Keratinocyte (primary cell): ENCODE measurements at regions not wholly inside any gene's neighbourhood (a gene's known extent, or its start where the extent isn't known, plus 50 kb on each side); places are given as distances from the start of the nearest gene placed in this dataset.
A peak's percentile ranks its signal among the peaks of the same experiment; 100 is the strongest.

ENCODE experiments used
- DNase-seq: peaks from one replicate; pipeline ENCODE4 v3.0.0-alpha.2; 2011; ENCODE audit warnings: low read depth, missing footprints, low spot score
- FAIRE-seq: peaks from 2 replicates; lab custom pipeline; 2011; peaks lifted over from hg19 to GRCh38; lab: Jason Lieb, UNC
- H2AFZ ChIP-seq: 2 replicates; pipeline ENCODE4 v1.6.0; 2012; ENCODE audit warnings: low read length, control low read depth, inconsistent platforms; ENCODE audit not compliant: control insufficient read depth
- H3K27ac ChIP-seq: 2 replicates; pipeline ENCODE4 v1.5.1; 2011; ENCODE audit warnings: low read length; ENCODE audit not compliant: control insufficient read depth, insufficient read depth
- H3K27me3 ChIP-seq: 3 replicates; pipeline ENCODE4 v1.6.0; 2011; ENCODE audit warnings: low read length; ENCODE audit not compliant: control insufficient read depth, insufficient read depth; ENCODE audit errors: extremely low read depth
- H3K36me3 ChIP-seq, 2 experiments: 2 replicates in 1 of 2; 3 replicates in 1 of 2; pipeline ENCODE4 v1.5.1; 2011; ENCODE audit warnings: low read length in 2 of 2, mild to moderate bottlenecking in 1 of 2; ENCODE audit not compliant: control insufficient read depth in 2 of 2, insufficient read depth in 2 of 2; ENCODE audit errors: extremely low read depth in 1 of 2
- H3K4me1 ChIP-seq: 3 replicates; pipeline ENCODE4 v1.5.1; 2011; ENCODE audit warnings: low read length; ENCODE audit not compliant: control insufficient read depth, insufficient read depth; ENCODE audit errors: extremely low read depth
- H3K4me2 ChIP-seq: 3 replicates; pipeline ENCODE4 v1.6.0; 2011; ENCODE audit warnings: low read depth, low read length; ENCODE audit not compliant: control insufficient read depth, insufficient read depth; ENCODE audit errors: extremely low read depth
- H3K4me3 ChIP-seq, 3 experiments: fragments of 200-600 bp in 1 of 3; sonication (generic) in 1 of 3; 2 replicates in 2 of 3; 3 replicates in 1 of 3; pipeline ENCODE4 v1.5.1; 2011 to 2016; ENCODE audit warnings: low read length in 3 of 3, mild to moderate bottlenecking in 3 of 3, control low read depth in 2 of 3, inconsistent platforms in 1 of 3, low read depth in 1 of 3, mixed read lengths in 1 of 3, mixed run types in 1 of 3, moderate library complexity in 1 of 3; ENCODE audit not compliant: control insufficient read depth in 2 of 3, insufficient read depth in 2 of 3; ENCODE audit errors: extremely low read depth in 1 of 3
- H3K79me2 ChIP-seq: 2 replicates; pipeline ENCODE4 v1.6.0; 2012; ENCODE audit warnings: low read length; ENCODE audit not compliant: control insufficient read depth, insufficient read depth
- H3K9ac ChIP-seq: 3 replicates; pipeline ENCODE4 v1.6.0; 2011; ENCODE audit warnings: low read length; ENCODE audit not compliant: control insufficient read depth, insufficient read depth; ENCODE audit errors: extremely low read depth
- H3K9me1 ChIP-seq: 3 replicates; pipeline ENCODE4 v1.6.0; 2011; ENCODE audit warnings: low read length; ENCODE audit not compliant: control insufficient read depth, insufficient read depth; ENCODE audit errors: extremely low read depth
- H3K9me3 ChIP-seq: 2 replicates; pipeline ENCODE4 v1.5.1; 2012; ENCODE audit warnings: low read depth, low read length; ENCODE audit not compliant: control insufficient read depth
- H4K20me1 ChIP-seq: 3 replicates; pipeline ENCODE4 v1.6.0; 2011; ENCODE audit warnings: low read length; ENCODE audit not compliant: control insufficient read depth, insufficient read depth; ENCODE audit errors: extremely low read depth
- CTCF ChIP-seq, 3 experiments: IDR thresholded peaks in 1 of 3; conservative IDR thresholded peaks in 1 of 3; optimal IDR thresholded peaks in 1 of 3; 2 replicates in 2 of 3; 3 replicates in 1 of 3; pipeline versions ENCODE3 to v1.5.1; 2011; ENCODE audit warnings: low read length in 3 of 3, mild to moderate bottlenecking in 3 of 3, moderate library complexity in 2 of 3, control low read depth in 1 of 3, inconsistent platforms in 1 of 3; ENCODE audit not compliant: insufficient read depth in 2 of 3; ENCODE audit errors: extremely low read depth in 1 of 3
- EZH2 ChIP-seq: IDR thresholded peaks from one replicate; pipeline ENCODE4 v1.6.1; 2012; ENCODE audit warnings: inconsistent platforms, mild to moderate bottlenecking, low read length, moderate library complexity
- dilution Hi-C: fragments of 300-500 bp; cut with MboI; formaldehyde crosslinking; loops from one replicate; pipeline ENCODE4 v1.7.0; 2020; ENCODE audit warnings: low sequenced_read_pairs; ENCODE audit not compliant: extremely low pct_ligation_motif_present

GRCh38 chr13:33542309-33543088 is 256.9 kb upstream of the STARD13 start:
- Histone ChIP-seq H2AFZ (peak overlapping the region; percentile 97), H3K9me3 (no peaks in the 10 kb centered on the region), H3K36me3 (no peaks in the 10 kb centered on the region), H3K4me1 (peaks cover 20% of the 10 kb centered on the region), H3K4me3 (peak overlapping the region; percentile 41 to 93 (median 88)), H3K9me1 (no peaks in the 10 kb centered on the region), H3K27me3 (no peaks in the 10 kb centered on the region), H3K27ac (peak overlapping the region; percentile 99), H4K20me1 (no peaks in the 10 kb centered on the region), H3K79me2 (no peaks in the 10 kb centered on the region), H3K9ac (peak overlapping the region; percentile 95), H3K4me2 (peak overlapping the region; percentile 98)
- TF ChIP-seq CTCF (optimal IDR thresholded peaks at IDR 0.05 in 1 of 3, IDR thresholded peaks at IDR 0.05 in 1 of 3, conservative IDR thresholded peaks at IDR 0.05 in 1 of 3; ENCODE audit: extremely low read depth in 1 of 3, insufficient read depth in 2 of 3, low read length in 3 of 3) (peak; percentile 70 to 93 (median 85)), EZH2 (no peak)
- DNase-seq (peak; percentile 71), FAIRE-seq (peak; percentile 85)
- dilution Hi-C loops: no loop called here

- peak; percentile 26 for FAIRE-seq
- Histone ChIP-seq H4K20me1 (no peaks in the 10 kb centered on the region), H3K4me2 (peak overlapping the region; percentile 98)
Observed at GRCh38 chr13:33543089-33543459, 257.5 kb upstream of the STARD13 start.

More at GRCh38 chr13:33543089-33543459, 257.5 kb upstream of the STARD13 start:
- no peak for TF ChIP-seq EZH2
- no peak for TF ChIP-seq CTCF (optimal IDR thresholded peaks at IDR 0.05 in 1 of 3, IDR thresholded peaks at IDR 0.05 in 1 of 3, conservative IDR thresholded peaks at IDR 0.05 in 1 of 3; ENCODE audit: extremely low read depth in 1 of 3, insufficient read depth in 2 of 3, low read length in 3 of 3)
- no peaks in the 10 kb centered on the region for H3K79me2 ChIP-seq
- H3K27me3 ChIP-seq: no peaks in the 10 kb centered on the region
- dilution Hi-C loops: no loop called here
- H3K9me3 ChIP-seq: no peaks in the 10 kb centered on the region
- no peaks in the 10 kb centered on the region for H3K36me3 ChIP-seq
- no peaks in the 10 kb centered on the region for H3K9me1 ChIP-seq
- no peak for DNase-seq
- H3K27ac ChIP-seq: peak overlapping the region; percentile 99
- H3K9ac ChIP-seq: peak overlapping the region; percentile 92
- H3K4me1 ChIP-seq: peaks cover 20% of the 10 kb centered on the region
- H2AFZ ChIP-seq: peak overlapping the region; percentile 97
- peak overlapping the region; percentile 41 to 93 (median 87) for H3K4me3 ChIP-seq
